Activated naive CD4-positive, alpha-beta T cell (primary cell): ENCODE measurements at regions not wholly inside any gene's neighbourhood (a gene's known extent, or its start where the extent isn't known, plus 50 kb on each side); places are given as distances from the start of the nearest gene placed in this dataset.

Experiments used
- DNase-seq, 4 experiments: peaks; one replicate each; lab custom pipeline; 2025; lab: John Stamatoyannopoulos, UW

DNA sequence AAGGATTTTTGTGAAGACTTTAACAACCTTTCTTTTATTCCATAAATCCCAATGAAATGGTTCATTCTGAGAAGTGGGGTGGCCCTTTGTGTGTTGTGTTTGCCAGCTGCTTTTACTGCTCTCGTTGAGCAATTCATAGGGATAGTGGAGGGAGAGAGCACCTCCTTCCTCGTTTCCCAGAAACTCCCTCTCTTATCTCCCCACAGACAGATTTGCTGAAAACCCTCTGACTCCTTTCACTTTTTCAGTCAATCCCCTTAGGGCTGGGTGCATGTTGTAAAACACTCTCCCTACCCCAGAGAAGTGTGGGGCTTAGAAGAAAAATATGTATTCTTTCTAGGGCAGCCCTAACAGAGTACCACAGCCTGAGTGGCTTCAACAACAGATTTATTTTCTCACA, 557.2 kb upstream of the RGMA start:
- no peak for DNase-seq

DNA sequence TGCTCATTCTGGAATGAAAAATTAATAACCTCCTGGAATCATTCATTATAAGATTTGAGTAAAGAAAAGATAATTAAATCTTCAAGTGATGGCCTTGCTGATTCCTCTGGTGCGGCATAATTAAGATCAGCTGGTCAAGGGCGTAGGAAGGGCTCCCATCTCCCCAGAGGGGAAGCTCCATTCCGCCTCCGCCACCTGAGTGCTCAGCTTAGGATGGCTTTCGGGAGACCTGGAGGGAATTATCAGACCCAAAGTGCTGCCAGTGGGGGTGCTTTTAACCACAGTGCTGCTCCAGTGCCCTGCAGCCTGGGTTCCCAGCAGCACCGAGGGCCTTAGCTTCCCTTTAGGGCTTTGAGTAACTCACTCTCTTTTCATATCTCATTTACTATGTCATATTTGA, 556.6 kb upstream of the RGMA start:
- DNase-seq, result no peak

DNA sequence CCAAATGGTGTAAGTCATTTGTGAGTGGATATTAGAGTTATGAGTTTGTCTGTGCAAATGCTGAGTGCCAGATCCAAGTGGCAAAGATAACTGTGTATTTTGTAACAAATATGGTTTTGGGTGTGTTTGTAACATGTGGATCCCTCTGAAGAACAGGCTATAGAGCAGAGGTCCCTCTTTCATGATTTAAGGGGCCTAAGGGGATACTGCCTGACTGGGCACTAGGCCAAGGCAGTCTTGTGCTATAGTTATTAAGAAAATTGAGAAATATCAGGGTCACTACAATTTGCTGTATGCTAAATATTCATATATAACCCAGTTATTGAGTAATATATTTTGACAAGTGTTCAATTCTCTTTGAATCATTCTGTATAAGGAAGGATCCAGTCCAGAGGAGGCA, 555.6 kb upstream of the RGMA start:
- no peak for DNase-seq

DNA sequence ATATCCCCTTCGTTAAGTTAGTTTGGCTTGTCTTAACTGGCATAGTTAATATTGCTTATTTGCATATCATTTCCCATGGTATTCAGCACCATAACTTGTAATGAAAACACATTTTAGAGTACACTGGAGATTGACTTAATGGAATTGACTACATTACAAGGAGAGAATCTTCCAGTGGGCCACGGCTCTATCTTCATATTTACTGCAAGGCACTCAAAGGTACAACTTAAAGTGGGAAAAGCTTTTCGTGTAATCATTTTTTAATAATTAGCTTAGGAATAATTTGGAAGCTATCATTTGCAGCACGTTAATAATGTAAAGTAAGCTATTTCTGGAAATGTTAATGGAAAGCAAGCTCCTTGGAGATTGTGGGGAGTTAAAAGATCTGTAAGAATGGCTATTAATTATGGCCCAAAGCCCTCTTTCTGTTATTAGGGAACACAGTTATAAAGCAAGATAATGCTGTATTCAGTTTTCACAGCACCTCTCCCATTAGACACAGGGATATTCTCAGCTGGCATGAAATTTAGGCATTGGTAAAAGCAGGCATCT, 551.5 kb upstream of the RGMA start:
- DNase-seq, result no peak

DNA sequence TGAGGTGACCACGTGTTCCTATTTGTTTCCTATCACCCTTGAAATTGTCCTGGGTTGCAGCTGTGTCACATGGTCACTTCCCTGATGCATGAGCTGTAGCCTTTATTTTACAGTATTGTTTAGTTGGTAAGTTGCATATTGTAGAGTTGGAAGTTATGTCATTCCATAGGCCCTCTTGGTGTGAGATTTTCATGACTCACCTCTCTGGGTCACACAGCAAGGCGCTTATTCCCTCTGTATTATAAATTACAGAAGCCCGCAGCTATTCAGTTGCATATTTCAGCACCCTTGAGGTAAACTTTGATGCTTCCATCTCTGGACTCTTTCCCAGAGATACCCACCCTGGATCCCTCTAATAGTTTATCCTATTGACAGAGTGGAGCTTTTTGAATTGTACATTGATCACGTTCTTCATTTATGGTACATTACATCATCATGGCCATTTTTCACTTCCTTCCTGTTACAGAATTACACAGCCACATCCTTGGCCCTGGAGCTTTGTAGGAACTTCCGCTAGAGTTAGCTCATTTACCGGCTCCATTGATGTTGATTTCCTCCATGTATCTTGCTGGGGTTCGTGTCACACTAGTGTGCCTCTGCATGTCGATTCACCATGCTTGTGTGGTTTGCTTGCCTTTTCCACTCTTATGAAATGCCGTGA, 543.1 kb upstream of the RGMA start:
- no peak for DNase-seq

DNA sequence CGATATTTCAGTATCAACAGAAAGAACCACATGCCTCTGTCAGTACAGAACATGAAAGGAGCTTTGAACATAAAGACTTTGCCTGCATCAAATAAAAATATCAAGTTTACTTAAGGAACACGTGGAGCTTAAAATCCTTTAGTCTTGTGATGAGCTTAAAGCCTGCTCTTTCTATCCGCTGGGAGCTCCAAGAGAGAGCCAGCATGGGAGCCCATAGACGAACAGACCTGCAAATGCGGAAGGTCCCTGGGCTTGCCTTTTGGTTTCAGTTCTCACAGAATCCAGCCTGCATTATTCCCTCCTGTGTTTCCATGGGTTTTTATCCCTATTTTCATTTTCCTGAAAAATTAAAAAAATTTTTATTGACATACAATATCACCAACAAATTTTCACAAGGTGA, 530.6 kb upstream of the RGMA start:
- no peak for DNase-seq

DNA sequence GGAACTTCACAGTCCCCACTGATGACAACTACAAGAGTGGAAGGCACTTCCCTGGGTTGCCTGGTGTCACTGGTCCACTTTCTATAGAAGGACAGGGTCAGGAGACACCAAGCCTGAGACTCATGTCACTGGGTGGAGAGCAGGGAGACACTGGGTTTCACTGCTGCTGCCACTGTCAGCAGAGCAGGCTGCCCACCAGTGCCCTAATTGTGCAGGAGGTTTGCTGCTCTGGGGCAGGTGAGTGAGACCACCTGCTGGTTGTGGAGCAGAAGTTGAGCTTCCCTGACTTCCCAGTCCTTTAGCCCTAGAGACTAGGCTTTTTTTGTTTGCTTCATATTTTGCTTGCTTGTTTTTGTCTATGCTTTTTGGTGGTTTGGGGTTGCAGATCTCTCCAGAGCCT, 528.4 kb upstream of the RGMA start:
- DNase-seq, result no peak

DNA sequence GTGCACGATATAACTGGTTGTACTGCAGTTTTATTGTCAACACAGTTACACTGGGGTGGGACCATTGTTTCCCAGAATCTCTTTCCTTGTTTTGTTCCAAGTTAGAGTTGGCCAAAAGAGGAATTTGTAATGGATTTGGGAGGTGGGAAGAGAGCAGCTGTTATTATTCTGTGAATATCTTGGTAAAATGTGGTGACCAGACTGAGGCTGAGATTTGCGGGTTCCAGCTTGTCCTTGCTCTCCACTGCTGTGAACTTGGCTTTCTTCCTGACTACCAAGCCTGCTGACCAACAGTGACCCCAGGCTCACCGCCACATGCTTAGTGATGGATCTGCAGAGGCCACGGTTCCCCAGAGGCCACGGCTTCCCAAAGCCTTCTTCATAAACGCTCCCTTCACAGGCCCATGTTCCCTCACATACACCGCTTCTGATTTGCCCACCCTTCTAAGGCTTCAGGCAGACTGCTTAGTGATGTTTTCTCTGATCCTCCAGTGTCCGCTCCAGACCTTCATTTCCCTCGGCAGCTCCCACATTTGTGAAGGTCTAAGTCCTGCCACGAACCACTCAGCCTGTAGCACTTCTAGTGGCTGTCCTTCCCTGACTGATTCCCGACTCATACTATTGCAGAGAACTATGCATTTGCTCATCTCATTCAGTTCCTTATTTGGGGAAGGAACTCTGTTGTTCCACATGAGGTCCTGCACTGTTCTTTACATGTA, 525.5 kb upstream of the RGMA start:
- DNase-seq, result no peak

DNA sequence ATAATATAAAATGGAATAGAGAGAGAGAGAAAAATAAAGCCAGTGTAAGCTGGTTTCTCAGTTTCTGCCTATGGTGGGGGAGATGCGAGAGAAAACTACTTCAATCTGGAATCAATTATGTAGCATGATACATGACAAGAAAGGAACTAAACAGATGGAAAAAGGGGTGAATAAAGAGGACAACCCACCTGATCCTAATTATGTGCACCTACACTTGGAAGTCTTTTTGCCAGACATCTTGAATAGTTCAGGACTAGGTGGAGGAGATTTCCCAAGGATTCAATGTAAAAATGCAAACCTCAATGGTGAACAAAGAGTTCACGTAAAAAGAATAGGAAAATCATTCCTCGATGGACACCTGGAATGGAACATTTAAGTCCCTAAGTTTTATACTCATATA, 524.4 kb upstream of the RGMA start:
- no peak for DNase-seq

DNA sequence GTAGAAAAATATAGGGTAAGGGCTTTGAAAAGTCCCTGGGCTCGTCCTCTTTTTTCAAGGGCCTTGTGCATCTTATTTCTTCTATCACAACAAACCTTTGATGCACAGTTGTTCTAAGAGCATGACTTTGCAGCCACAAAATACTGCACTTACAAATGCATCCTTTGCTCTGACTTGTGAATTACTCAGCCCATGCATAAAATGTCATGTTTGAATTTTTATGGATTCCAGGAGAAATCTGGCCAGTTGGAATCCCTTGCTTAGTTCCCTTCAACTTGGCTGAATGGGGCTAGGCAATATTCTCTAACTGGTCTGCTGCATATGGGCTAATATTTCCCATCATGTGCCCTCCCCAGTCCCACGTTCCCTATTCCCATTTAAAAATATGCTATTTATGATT, 523.9 kb upstream of the RGMA start:
- DNase-seq, result no peak

DNA sequence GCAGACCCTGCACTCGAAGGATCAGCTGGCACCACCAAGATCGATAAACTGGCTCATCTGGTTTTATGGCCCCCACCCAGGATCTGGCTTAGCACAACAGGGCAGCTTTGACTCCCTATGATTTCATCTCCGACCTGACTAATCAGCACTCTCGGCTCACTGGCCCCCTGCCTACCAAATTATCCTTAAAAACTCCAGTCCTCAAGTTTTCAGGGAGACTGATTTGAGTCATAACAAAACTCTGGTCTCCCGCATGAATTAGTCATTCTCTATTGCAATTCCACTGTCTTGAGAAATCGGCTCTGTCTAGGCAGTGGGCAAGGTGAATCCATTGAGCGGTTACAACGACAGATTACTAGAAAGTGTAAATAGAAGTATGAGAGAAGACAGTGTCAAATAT, 521.9 kb upstream of the RGMA start:
- no peak for DNase-seq

DNA sequence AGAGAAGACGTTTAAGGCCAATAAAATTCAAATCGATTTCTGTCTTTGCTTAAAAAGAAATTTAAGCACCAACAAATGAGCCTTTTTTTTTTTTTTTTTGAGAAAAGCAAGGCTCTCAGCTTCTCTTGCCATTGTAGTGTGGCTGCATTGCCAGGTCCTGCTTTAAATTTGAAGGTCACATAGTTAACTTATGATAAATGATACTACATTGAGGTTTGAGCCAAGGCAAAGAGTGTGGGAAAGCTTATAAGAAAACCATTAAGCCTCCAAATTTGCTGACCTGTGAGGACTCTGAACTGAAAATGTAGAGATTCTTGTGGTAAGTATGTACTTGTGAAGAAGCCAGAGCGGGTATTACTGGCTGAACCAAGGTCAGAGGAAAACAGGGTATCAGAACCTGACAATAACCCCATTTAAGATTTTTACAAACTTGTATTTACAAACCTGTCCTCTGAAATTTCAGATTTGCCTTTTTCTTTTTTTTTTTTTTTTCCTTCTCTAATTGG, 519.7 kb upstream of the RGMA start:
- DNase-seq, result no peak

DNA sequence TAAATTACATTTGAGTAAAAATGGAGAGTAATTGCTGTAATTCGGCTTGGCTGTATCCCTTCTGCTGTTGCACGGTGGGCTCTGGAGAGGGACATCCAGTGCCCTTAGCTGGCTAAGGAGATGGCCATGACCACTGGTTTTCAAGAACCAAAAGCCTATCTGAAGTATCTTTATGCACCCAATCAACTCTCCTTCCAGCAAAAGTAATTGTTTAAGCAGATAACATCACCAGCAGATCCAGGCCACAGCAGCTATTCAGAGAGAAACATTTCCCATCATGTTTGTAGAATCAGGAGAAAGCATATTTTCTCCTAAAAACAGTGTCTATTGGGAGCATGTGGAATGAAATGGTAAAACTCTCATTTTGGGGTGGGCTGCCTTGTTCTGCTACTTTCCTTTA, 514.5 kb upstream of the RGMA start:
- DNase-seq, result no peak

DNA sequence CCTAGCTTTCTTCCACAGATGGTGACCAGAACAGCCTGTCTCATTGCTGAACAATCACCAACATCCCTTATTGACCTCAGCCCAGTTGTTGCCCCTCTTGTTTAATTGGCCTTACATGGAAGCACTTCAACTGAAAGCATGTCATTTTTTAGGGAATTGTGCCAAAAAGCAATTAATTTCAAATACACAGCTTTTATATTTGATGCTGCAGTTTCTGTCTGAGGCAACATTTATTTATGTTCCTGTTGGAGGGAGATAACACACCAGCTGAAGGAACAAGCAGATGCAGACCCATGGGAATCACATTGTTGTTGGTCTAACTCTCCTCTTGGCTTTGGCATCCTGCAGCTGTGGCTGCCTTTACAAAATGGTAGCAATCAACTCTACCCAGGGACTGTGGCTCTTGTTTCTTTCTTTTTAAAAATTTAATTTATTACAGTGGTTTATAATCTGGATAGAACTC, 498.1 kb upstream of the RGMA start:
- DNase-seq, result no peak

DNA sequence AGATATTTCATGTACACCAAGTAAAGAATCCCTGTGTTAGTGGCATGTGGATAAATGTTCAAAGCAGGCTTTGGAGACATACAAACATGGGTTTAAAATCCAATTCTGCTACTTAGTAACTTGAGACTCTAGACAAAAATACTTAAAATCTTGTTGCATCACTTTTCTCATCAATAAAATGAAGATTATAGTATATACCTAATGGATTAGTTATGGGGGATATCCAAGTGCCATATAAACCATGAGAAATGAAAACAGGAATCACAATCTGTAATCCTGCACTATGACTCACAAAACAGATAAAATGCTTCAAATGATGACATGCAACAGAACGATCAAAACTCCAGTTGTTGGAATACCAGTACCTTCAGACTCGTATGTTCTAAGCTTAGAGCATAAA, 496.0 kb upstream of the RGMA start:
- no peak for DNase-seq

DNA sequence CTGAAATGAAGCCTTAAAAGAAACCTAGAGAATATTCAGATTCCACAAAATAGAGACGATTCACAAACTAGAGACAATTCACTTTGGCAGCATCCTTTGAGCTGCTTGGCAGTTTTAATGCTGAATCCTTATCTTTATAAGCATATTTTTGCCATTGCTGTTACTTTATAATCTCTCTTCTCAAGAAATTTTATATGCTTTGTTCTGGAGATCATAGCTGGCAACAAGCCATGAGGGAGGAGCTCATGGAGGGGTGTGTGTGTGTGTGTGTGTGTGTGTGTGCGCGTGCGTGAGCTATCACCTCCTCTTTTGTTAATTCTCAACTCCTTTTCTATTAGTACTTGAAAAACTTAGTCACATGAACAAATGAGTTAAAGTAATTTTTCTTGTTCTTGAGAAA, 495.0 kb upstream of the RGMA start:
- no peak for DNase-seq

DNA sequence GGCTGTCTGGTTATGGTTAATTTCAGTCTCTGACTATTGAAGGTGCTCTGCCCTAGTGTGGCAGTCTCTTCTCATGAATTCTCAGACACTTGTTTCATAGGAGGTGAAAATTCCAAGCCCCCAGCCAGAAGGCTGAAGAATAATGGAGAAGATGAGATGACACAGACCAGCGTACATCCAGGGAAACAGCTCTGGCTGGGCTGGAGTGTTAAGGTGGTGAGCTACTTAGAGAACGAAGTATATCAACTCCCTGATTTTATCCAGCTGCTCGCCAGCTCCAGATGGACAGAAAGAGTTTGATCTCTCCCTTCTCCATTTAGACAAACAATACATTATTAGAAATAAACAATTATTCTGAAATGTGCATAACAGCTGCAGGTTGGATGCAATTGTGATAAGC, 494.5 kb upstream of the RGMA start:
- DNase-seq, result no peak

DNA sequence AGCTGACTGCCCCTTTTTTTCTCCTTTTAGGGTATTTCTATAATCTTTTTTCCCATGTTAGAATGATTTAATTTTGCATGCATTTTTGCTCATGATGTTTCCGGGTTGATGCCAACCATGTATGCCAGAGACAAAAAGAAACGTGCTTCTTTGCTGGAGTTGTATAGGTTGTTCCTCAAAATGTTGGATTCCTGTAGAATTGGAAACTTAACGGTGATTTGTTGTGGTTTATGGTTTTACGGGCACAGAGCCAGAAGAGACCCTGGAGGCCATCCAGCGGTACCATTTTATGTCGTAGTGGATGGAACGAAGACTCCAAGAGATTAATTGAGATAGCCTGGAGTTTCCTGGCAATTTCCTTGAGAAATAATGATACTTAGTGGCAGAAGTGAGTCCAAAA, 481.5 kb upstream of the RGMA start:
- no peak for DNase-seq

DNA sequence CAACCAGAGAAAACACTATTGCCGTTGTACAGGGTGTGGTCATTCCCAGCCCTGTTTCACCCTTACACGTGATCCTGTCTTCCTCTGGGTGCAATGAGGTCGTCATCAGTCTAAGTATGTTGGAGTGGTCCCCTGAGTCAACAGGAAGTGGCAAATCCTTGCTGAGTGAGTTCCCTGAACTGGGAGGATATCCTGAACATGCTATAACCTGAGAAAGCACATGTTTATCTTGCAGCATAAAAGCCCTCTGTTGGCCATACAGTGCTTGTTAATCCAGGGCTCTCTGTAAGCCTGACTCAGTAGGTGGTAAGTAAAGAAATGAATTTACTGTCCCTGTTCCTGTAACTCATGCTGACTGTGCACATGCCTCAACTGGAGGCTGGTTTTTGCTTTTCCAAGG, 477.8 kb upstream of the RGMA start:
- no peak for DNase-seq

DNA sequence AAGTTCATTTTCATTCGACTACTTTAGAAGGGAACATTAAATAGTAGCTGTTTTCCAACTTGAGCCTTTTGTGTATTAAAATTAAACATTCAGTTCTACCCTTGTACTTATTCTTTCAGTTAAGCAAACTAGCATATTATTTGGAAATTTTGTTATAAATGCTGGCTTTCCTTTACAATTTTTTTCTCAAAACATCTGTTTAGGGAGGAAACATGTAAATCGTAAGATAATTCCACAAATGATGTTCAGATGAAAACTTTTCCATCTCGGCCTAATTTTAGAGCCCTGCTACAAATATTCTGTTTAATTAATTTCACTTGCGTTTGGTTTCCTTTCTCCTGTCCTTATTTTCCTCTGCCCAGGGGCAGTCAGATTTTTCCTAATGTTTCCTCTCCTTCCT, 476.2 kb upstream of the RGMA start:
- no peak for DNase-seq

DNA sequence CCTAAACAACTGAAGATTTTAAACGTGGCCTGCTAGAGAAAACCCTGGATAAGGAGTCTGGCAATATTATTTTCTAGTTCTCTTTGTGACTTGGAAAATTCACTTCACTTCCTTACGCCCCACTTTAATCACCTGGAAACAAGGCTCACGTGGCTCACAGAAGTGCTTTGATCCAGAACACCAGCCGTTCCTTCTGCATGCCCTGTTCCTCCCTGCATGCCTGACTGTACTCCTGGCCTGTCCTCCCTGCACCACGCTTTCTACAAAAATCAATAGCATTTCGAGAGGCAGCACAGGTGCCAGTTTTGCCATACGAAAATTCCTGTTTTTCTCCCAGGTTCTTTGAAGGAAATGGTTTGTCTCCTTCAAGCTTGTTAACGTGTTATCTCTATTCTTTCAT, 474.2 kb upstream of the RGMA start:
- no peak for DNase-seq

DNA sequence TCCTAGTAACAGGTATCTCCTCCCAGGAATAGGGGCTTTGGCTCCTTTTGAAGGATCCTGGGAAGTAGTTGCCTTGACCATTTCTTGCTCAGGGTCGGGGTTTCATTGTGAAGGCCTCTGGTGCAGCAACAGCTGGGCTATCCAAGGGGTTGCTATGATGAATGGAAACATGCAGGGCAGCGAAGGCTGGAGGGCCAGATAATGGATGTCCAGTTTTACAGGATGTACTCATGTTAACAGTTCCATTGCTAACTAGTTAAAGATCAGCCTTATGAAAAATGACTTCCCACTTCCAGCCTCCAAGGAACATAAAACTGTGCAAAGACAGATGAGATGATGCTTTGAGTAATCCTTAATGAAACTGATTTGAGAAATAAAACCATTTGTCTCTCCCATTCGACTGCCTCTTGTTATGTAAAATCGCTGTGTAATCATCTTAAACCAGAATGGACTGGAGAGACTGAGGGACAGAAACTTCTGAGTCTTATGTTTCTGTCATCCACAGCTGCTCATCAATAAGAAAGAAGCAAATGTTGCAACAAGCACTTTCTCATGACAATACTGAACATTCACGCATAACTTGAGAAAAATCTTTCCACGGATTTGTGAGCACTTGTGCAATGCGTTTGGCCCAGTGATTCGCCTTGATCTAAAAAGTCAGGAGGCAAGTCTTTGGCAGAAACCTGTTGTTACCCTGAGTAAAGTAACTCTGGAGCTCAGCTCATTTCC, 473.5 kb upstream of the RGMA start:
- no peak for DNase-seq

DNA sequence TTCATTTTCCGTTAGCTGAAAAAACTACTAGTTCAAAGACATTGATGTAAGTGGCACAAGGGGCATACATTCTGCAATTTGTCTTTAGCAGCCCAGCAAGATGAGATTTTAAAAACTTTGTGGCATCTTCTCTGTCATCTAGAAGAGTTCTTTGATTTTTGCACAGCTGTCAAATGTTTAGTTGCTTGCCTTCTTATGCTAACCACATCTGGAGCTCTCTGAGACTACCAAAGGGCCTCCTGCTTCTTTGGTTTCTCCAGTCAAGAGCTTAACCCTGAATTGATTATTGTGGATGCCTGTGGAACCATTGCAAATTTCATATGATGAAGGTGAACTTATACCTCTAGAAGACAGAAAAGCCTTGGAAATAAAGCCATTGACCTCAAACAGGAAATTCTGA, 468.7 kb upstream of the RGMA start:
- DNase-seq, result no peak
